ENCODE measurements at regions not wholly inside any gene's neighbourhood (a gene's known extent, or its start where the extent isn't known, plus 50 kb on each side); places are given as distances from the start of the nearest gene placed in this dataset.

GRCh38 chr5:51002368-51002767 lies 335.9 kb downstream of the PARP8 start:
- no peak for DNase-seq
- WGBS, 2 donors = 87 to 90% methylated on average over 3 of the region's 3 CpGs

DNA sequence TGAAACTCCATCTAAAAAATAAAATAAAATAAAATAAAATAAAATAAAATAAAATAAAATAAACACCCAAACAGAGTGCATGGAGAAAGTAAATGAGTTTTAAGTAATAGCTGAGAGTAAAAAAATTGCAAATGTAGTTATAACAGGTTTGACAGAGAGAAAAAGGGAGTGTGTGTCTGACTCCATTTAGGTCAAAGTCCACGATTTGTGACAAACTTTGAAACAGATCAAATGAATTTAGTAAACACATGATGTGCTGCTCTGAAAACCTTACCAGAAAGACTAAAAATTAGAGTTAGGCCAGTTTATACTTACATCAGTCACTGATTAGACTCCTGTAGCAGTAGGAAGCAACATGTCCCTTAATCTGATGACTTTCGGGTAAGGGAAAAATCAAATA lies 346.6 kb downstream of the PARP8 start:
- Histone ChIP-seq H3K36me3 (no peaks in the 10 kb centered on the region), H3K27ac (no peak overlapping the region), H3K4me1 (no peaks in the 10 kb centered on the region), H3K9me3 (no peaks in the 10 kb centered on the region), H3K27me3 (no peaks in the 10 kb centered on the region), H3K4me3 (no peak overlapping the region)
- WGBS, 2 donors = 83 to 92% methylated on average over 2 of the region's 2 CpGs
- DNase-seq (no peak), ATAC-seq (ENCODE audit: low FRiP score in 2 of 2) (no peak)
- no peak for TF ChIP-seq EP300 (IDR thresholded peaks at IDR 0.05)
- no peak for TF ChIP-seq POLR2A (IDR thresholded peaks at IDR 0.05)
- no peak for TF ChIP-seq CTCF (IDR thresholded peaks at IDR 0.05)
- no peak for TF ChIP-seq POLR2AphosphoS5 (IDR thresholded peaks at IDR 0.05)

More at GRCh38 chr5:51002368-51002767, 335.9 kb downstream of the PARP8 start:
- Histone ChIP-seq H3K36me3 (no peaks in the 10 kb centered on the region), H3K4me1 (no peaks in the 10 kb centered on the region), H3K4me3 (no peak overlapping the region), H3K27me3 (no peaks in the 10 kb centered on the region), H3K9me3 (no peaks in the 10 kb centered on the region), H3K27ac (no peak overlapping the region)
- no peak for TF ChIP-seq POLR2A (IDR thresholded peaks at IDR 0.05)
- TF ChIP-seq CTCF (IDR thresholded peaks at IDR 0.05) = no peak
- TF ChIP-seq POLR2AphosphoS5 (IDR thresholded peaks at IDR 0.05) = no peak
- TF ChIP-seq EP300 (IDR thresholded peaks at IDR 0.05) = no peak
- ATAC-seq (ENCODE audit: low FRiP score in 2 of 2) = no peak

- DNase-seq (no peak), ATAC-seq (ENCODE audit: low FRiP score in 2 of 2) (no peak)
- Histone ChIP-seq H3K27me3 (no peaks in the 10 kb centered on the region), H3K4me1 (no peaks in the 10 kb centered on the region), H3K27ac (no peak overlapping the region), H3K36me3 (no peaks in the 10 kb centered on the region), H3K4me3 (no peak overlapping the region), H3K9me3 (no peaks in the 10 kb centered on the region)
- TF ChIP-seq EP300 (IDR thresholded peaks at IDR 0.05) (no peak), CTCF (IDR thresholded peaks at IDR 0.05) (no peak), POLR2A (IDR thresholded peaks at IDR 0.05) (no peak), POLR2AphosphoS5 (IDR thresholded peaks at IDR 0.05) (no peak)
- WGBS, 2 donors = 95 to 97% methylated on average over 2 of the region's 2 CpGs
These were observed 352.0 kb downstream of the PARP8 start for GRCh38 chr5:51018423-51018822.

DNA sequence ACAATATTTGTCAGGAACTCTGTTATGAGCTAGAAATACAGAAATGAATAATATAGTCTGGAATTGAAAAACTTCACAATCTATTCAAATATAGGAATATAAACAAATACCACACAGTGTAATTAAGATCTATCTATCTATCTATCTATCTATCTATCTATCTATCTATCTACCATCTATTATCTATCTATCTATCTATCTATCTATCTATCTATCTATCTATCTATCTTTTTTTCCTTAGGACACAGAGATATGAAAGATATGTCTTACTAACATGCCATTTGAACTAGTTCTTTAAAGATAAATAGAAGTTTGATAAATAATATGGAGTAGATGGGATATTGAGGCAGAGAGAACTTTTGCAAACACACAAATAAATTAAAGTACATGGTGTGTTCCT lies 357.8 kb downstream of the PARP8 start:
- H3K9me3 ChIP-seq = no peaks in the 10 kb centered on the region
- H3K4me1 ChIP-seq = no peaks in the 10 kb centered on the region
- H3K36me3 ChIP-seq = no peaks in the 10 kb centered on the region
- no peak for DNase-seq
- no peak overlapping the region for H3K4me3 ChIP-seq
- no peak overlapping the region for H3K27ac ChIP-seq
- no peak for TF ChIP-seq POLR2AphosphoS5 (IDR thresholded peaks at IDR 0.05)
- TF ChIP-seq POLR2A (IDR thresholded peaks at IDR 0.05) = no peak
- TF ChIP-seq CTCF (IDR thresholded peaks at IDR 0.05) = no peak
- no peak for TF ChIP-seq EP300 (IDR thresholded peaks at IDR 0.05)
- ATAC-seq (ENCODE audit: low FRiP score in 2 of 2) = no peak
- H3K27me3 ChIP-seq = no peaks in the 10 kb centered on the region

DNA sequence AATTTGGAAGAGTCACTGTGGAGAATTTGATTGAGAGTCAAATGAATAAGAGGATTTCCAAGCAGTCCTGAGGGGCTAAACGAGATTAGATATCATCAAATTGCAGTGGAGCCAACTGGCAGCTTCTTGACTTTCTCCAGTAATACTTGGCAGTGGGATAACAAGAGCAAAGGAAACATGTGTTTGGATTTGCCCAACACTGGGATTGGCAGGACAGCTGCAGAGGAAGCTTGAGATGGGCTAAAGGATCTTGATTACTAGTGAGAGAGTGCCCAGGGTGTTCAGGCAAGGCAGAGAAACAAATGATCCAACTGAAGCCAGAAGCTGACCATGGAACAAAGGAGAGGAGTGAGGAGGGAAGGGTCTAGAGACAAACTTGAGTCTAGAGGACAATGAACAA lies 356.0 kb upstream of the ISL1 start:
- no peak for DNase-seq
- H3K27ac ChIP-seq = no peak overlapping the region
- H3K27me3 ChIP-seq = no peaks in the 10 kb centered on the region
- H3K4me3 ChIP-seq = no peak overlapping the region
- no peaks in the 10 kb centered on the region for H3K4me1 ChIP-seq
- no peaks in the 10 kb centered on the region for H3K9me3 ChIP-seq
- no peaks in the 10 kb centered on the region for H3K36me3 ChIP-seq
- no peak for TF ChIP-seq POLR2AphosphoS5 (IDR thresholded peaks at IDR 0.05)
- no peak for TF ChIP-seq EP300 (IDR thresholded peaks at IDR 0.05)
- TF ChIP-seq CTCF (IDR thresholded peaks at IDR 0.05) = no peak
- no peak for TF ChIP-seq POLR2A (IDR thresholded peaks at IDR 0.05)
- ATAC-seq (ENCODE audit: low FRiP score in 2 of 2) = no peak
- whole genome bisulfite sequencing, 2 donors = 33 to 36% methylated on average over 1 of the region's 1 CpG

Data from upper lobe of left lung (tissue), 6 donors.